Lower leg skin (tissue), 4 donors: ENCODE measurements at regions not wholly inside any gene's neighbourhood (a gene's known extent, or its start where the extent isn't known, plus 50 kb on each side); places are given as distances from the start of the nearest gene placed in this dataset.
A peak's percentile ranks its signal among the peaks of the same experiment; 100 is the strongest.

Experiments
- DNase-seq, 2 donors: peaks; one replicate each; pipeline ENCODE4 v3.0.0-alpha.2; 2019; ENCODE audit warnings: low spot score in 2 of 2
- H3K4me3 ChIP-seq: fragments of 200-600 bp; sonication (generic); 2 replicates; pipeline ENCODE4 v1.5.1; 2017; ENCODE audit warnings: mild to moderate bottlenecking, low read depth; ENCODE audit not compliant: poor library complexity, severe bottlenecking
- CTCF ChIP-seq, 3 donors: fragments of 450-650 bp; IDR thresholded peaks; one replicate each; pipeline ENCODE4 v1.5.1; 2016; ENCODE audit warnings: antibody characterized with exemption in 3 of 3, mild to moderate bottlenecking in 3 of 3, moderate library complexity in 2 of 3
- POLR2A ChIP-seq, 2 donors: fragments of 450-650 bp; IDR thresholded peaks; one replicate each; pipeline ENCODE4 v1.6.1; 2016 to 2017; ENCODE audit warnings: antibody characterized with exemption in 2 of 2, mild to moderate bottlenecking in 1 of 2, moderate library complexity in 1 of 2
- WGBS, 2 donors: methylation state at CpG; one replicate each; pipeline ENCODE4 v1.1.5; 2018; 5-methylcytosine and 5-hydroxymethylcytosine counted together
- intact Hi-C: fragments of 100-400 bp; cut with DNase I; formaldehyde crosslinking; loops from one replicate; pipeline ENCODE4 v1.15.0; 2023; ENCODE audit warnings: low total_unique reads

- TF ChIP-seq CTCF (IDR thresholded peaks at IDR 0.05) (no peak), POLR2A (IDR thresholded peaks at IDR 0.05) (no peak)
- intact Hi-C loops: no loop called here
- DNase-seq: no peak
- 84 to 86% methylated on average over 1 of the region's 1 CpG for WGBS, 2 donors
- H3K4me3 ChIP-seq: no peak overlapping the region
These were observed 68.1 kb upstream of the OTUD4 start for GRCh38 chr4:145248502-145248901.

DNA sequence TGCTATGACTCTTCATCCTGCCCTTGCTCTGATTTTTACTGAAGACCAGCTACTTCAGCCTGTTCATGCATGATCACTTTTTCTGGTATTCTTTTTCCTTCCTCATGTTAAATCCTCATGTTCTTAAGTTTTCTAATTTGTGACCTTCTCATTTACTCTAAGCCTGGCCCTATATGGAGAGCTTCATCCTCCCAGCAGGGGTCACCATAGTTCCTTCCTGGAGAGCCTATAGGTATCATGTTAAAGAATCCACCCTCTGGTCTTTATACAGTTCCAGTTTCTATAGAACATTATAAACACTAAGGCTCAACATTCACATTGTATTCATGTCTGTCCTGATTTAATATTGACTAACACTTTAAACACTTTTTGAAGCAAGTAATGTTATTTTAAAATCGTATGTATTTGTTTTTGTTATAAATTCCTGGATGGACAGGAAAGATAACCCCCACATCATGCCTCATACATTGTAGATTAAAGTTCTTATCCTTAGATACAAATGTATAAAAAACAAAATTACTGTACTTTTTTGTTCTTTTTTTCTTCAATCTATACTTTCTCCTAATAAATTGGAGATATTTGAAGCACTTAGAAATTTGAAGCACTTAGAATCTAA is 53.8 kb upstream of the OTUD4 start:
- TF ChIP-seq POLR2A (IDR thresholded peaks at IDR 0.05): no peak
- TF ChIP-seq CTCF (IDR thresholded peaks at IDR 0.05): no peak
- 42 to 48% methylated on average over 1 of the region's 1 CpG for WGBS, 2 donors
- intact Hi-C loops: no loop called here
- H3K4me3 ChIP-seq: no peak overlapping the region
- peak in 1 of 2 donors; percentile 32 for DNase-seq

DNA sequence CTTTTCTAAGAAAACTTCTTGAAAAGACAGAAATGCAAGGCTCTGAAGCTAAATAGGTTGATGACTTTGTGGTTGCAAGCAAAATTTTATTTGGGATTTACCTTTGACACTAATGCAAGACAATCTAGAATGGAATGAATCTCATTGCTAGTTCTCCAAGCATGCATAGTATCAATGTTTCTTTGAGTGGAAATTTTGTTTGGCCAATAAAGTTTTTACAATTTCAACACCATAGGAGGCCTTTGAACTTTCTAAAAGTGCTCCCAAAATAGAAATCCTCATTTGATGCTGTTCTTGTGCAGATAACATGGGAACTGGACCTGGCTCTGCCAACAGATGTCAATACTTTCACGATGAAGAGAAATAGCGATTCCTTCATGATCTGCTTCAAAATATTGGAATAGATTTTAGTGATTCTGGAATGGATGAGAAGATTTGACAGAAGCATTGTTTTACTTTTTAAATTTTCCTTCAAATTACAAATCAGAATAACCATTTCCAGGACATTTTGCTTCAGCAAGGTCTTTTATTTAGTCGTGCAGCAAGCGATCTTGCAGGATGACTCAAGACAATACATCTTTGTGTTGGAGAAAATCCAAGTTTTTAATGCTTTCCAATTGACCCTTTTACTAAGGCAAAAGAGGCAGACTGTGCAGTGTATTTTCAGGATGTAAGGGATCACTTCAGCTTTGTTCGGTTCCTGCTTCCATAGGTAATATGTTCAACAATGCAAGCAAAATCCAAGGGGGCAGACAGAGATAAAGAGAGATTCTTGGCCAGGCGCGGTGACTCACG is 51.7 kb upstream of the OTUD4 start:
- no peak for TF ChIP-seq POLR2A (IDR thresholded peaks at IDR 0.05)
- TF ChIP-seq CTCF (IDR thresholded peaks at IDR 0.05): no peak
- DNase-seq: no peak
- intact Hi-C loops: no loop called here
- 62 to 76% methylated on average over 8 of the region's 8 CpGs for whole genome bisulfite sequencing, 2 donors
- H3K4me3 ChIP-seq: no peak overlapping the region

- intact Hi-C loops: no loop called here
These were observed 50.3 kb upstream of the OTUD4 start for GRCh38 chr4:145230726-145231125.

More at GRCh38 chr4:145230726-145231125, 50.3 kb upstream of the OTUD4 start:
- DNase-seq: peak in 1 of 2 donors; percentile 19
- no peak overlapping the region for H3K4me3 ChIP-seq
- WGBS, 2 donors: 66% methylated on average over 2 of the region's 2 CpGs
- TF ChIP-seq POLR2A (IDR thresholded peaks at IDR 0.05) (no peak), CTCF (IDR thresholded peaks at IDR 0.05) (no peak)
